Suppressor macrophage treated with lipopolysaccharide for 4 hours (primary cell): ENCODE measurements at regions not wholly inside any gene's neighbourhood (a gene's known extent, or its start where the extent isn't known, plus 50 kb on each side); places are given as distances from the start of the nearest gene placed in this dataset.
"Not testable (repeated sequence)": the region's sequence is repeated elsewhere in the genome, so short reads cannot be mapped to it uniquely, and the experiment has no call there.

Source experiments
- DNase-seq: peaks from one replicate; pipeline ENCODE4 v3.0.0-alpha.2; 2020

DNA sequence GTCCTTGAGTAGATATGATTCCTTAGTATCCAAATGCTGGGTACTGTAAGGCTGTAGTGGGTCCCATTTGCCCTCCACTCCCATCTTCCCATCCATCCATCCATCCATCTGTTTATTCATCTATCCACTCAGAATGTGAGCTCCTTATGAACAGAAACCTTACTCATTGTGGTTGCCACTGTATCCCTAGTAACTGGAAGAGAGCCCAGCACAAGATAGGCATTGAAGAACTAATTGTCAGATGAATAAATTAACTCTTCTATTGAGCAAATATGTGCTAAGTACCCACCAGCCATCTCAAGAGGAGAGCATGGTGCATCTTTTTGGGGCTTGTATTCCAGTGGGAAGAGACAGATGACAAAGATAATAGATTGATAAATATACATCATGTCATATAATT lies 86.4 kb upstream of the SEZ6L start:
- DNase-seq, result no peak

DNA sequence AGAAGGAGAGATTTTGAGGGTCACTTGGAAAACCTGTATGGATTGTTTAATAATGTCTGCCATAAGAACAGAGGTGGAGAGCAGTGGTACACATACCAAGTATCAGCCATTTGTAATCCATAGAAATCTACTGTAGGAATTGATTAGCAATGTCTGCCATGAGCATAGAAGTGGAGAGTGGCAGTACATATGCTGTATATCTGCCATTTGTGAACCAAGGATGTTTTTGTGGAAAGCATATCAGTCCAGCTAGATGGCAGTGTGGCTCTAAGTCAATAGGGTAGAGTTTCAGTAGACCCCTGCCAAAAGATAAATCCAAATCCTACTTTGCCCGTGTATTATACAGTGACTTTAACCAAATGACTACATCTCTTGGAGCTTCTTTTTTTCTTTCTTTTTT lies 82.9 kb upstream of the SEZ6L start:
- DNase-seq, result no peak

DNA sequence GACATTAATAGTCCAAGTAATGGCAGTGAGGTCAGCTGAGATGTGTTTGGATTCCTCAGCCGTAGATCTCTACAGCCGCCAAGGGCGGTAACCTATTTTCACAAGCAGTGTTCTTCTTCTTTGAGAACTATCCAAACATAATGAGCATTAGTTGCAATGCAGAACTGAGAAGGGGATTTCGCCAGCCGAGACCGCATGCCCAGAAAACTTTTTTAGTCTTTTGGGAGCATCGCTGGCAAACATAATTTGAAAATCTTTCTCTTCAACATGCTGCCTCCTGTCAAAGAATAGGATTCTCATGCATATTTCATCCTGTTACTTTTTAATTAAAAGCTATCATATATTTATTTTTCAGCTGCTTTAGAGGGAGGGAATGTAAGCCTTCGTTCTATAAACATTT lies 81.4 kb upstream of the SEZ6L start:
- DNase-seq, result no peak

DNA sequence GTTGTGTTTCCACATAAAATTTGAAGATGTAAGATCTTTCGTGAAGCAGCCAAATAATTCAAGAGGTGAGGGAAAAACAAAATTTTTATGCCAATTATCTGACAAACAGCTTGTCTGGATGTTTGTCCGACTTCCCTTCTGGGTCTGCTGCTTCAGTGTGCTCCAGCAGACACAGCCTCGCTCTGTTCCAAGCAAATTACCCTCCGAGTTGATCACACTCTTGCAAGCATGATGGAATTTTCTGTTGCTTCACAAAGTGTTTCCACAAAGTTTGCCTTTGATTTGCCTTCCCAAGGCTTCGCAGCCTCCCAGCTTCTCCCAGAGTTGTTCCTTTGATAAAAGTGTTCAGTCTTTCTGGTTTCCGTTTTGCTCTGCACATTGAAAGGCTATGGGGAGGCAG lies 78.4 kb upstream of the SEZ6L start:
- DNase-seq, result no peak

DNA sequence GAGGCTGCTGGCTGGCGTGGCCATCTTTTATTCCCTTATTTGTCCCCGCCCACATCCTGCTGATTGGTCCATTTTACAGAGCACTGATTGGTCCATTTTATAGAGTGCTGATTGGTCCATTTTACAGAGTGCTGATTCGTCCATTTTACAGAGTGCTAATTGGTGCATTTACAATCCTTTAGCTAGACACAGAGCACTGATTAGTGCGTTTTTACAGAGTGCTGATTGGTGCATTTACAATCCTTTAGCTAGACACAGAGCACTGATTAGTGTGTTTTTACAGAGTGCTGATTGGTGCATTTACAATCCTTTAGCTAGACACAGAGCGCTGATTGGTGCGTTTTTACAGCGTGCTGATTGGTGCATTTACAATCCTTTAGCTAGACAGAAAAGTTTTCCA lies 74.8 kb upstream of the SEZ6L start:
- DNase-seq, result not testable (repeated sequence)

DNA sequence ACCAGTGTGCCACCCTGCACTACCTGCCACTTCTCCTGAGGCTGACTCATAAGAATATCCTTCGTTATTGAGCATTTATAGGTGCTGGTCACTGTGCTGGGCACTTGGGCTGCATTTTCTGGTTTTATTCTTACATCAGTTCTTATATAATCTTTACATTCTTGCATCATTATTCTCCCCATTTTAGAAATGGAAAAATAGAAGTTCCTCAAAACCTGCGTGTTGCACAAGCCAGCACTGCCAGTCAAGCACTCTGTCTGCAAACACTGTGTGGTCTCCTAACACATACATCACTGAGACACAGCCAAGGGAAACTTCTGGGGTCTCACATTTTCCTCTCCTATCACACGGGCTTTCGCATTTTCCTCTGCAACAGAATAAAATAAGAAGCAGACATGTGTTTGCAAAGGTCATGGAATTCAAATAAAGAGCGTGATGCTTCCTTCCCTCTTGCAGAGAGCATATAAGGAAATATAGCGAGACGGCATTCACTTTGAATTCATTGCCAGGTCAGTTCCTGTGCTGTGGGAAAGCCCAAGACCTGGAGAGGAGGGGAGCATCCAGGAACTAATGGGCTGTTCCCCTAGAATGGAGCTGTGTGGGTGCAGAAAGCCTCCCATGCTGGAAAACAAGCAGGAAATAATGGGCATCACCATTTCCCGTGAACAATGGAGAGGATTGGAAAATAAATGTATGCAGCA lies 73.9 kb upstream of the SEZ6L start:
- peak; percentile 17 for DNase-seq

DNA sequence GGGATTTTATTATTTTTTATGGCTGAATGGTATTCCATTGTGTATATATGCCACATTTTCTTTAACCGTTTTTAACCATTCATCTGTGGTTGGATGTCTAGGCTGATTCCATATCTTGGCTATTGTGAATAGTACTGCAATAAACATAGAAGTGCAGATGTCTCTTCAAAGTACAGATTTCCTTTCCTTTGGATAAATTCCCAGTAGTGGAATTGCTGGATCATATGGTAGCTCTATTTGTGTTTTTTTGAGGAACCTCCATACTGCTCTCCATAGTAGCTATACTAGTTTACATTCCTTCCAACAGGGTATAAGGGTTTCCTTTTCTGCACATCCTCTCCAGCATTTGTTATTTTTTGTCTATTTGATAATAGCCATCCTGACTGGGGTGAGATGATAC lies 71.9 kb upstream of the SEZ6L start:
- DNase-seq, result no peak

DNA sequence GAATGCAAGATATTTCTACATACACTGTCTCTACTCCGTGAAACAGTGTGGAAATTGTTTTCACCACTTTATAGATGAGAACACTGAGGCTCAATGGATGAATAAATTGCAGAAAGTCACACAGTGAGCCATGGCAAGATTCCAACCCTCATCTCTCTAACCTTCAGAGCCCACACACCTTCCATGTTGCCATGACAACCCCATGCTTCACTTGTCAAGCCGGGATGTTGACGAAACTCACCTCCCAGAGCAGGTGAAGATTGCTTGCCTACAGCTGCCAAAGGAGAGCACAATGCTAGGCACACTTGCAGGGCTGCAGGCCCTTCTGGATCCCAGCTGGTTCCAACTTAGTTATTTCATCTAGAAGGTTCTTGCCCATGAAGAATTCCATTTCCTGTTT lies 71.4 kb upstream of the SEZ6L start:
- no peak for DNase-seq

DNA sequence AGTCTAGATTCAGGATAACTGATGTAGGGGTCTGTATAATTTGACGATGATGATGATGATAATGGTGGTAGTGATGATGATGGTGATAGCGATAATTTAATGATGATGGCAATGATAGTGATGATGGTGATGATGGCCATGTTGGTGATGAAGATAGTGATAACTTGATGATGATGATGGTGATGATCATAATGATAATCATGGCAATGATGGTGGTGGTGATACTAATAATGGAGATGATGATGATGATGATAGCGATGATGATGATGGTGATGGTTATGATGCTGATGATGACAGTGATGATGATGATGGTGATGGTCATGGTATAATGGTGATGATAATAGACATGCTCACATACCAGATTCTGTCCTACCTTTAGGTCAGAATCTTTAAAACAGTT lies 66.2 kb upstream of the SEZ6L start:
- DNase-seq, result no peak

DNA sequence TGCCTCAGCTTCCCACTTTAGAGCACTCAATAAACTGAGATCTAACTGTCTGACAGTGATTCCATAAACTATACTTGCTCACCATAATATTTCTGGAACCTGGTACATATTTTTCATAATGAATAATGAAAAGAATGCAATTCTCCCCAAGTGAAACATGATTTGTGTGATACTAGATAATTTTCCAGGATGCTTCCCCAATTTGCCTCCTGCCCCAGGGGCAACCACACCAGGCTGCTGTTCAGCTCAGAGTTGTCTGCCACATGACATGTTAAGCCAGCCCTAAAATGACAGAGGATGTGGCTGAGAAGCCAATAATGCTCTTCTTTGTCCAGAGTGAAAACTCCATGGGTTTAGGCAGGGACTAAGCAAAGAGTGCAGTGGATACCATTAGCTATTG lies 62.9 kb upstream of the SEZ6L start:
- DNase-seq, result no peak

DNA sequence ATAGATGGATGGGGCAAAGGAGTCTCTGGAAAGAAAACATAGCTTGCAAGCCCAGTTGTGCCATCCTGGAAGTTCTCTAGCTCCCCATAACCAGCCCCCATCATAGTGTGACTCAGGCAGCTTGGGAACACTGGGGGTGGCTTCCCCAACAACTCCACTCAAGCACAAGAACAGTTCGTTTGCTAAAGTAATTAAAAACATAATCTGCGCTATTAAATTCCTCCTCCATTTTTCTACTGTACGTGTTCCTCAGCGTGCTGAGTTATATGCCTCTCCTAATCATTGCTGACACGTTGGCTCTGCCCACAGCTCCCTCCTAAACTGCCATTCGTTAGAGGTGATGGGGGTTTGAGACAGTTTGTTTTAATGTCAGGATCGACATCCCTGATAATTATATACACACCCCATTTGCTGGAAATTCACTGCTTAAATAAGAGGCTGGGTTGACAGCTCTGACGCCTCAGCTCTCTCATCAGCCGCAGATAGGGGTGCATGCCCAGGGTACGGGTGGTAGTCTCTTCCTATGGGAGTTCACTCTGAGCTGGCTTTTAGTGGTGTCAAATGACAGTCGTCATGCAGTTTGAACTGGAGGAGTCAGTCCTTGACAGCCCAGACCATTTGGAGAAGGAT lies 59.5 kb upstream of the SEZ6L start:
- no peak for DNase-seq

DNA sequence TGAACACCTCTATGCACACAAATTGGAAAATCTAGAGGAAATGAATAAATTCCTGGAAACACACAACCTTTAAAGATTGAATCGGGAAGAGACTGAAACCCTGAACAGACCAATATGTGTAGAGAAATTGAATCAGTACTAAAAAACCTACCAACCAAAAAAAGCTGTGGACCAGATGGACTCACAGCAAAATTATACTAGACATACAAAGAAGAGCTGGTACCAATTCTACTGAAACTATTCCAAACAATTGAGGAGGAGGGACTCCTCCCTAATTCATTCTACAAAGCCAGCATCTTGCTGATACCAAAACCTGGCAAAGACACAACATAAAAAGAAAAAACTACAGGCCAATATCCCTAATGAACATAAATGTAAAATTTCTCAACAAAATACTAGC lies 54.4 kb upstream of the SEZ6L start:
- no peak for DNase-seq

DNA sequence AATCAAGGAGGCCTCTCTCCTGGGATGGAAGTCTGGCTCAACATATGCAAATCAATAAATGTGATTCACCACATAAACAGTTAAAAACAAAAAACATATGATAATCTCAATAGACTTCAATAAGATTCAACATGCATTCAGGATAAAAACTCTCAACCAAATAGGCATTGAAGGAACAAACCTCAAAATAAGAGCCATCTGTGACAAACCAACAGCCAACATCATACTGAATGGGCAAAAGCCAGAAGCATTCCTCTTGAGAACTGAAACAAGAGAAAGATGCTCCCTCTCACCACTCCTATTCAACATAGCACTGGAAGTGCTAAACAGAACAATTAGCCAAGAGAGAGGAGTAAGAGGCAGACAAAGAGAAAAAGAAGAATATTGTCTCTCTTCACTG lies 54.0 kb upstream of the SEZ6L start:
- no peak for DNase-seq
